HUES6 (cell line): ENCODE measurements at regions not wholly inside any gene's neighbourhood (a gene's known extent, or its start where the extent isn't known, plus 50 kb on each side); places are given as distances from the start of the nearest gene placed in this dataset.
A peak's percentile ranks its signal among the peaks of the same experiment; 100 is the strongest.
"Not testable (repeated sequence)": the region's sequence is repeated elsewhere in the genome, so short reads cannot be mapped to it uniquely, and the experiment has no call there.

Experiments used
- H3K27ac ChIP-seq: 2 replicates; pipeline ENCODE4 v1.7.0; 2013; ENCODE audit warnings: low read depth, mild to moderate bottlenecking, low read length, inconsistent platforms
- H3K27me3 ChIP-seq: 2 replicates; pipeline ENCODE4 v1.6.1; 2013; ENCODE audit warnings: low read length; ENCODE audit not compliant: control insufficient read depth, insufficient read depth
- H3K36me3 ChIP-seq: 2 replicates; pipeline ENCODE4 v1.6.1; 2013; ENCODE audit warnings: low read length; ENCODE audit not compliant: control insufficient read depth, insufficient read depth
- H3K4me1 ChIP-seq: 2 replicates; pipeline ENCODE4 v1.6.1; 2013; ENCODE audit warnings: low read length; ENCODE audit not compliant: control insufficient read depth, insufficient read depth
- H3K4me3 ChIP-seq: 2 replicates; pipeline ENCODE4 v1.5.1; 2013; ENCODE audit warnings: low read depth, low read length
- H3K9ac ChIP-seq: one replicate; pipeline ENCODE4 v1.6.1; 2013; ENCODE audit warnings: mild to moderate bottlenecking, low read length
- H3K9me3 ChIP-seq: 2 replicates; pipeline ENCODE4 v1.6.1; 2013; ENCODE audit warnings: low read depth, low read length; ENCODE audit not compliant: control insufficient read depth, insufficient read depth

- H3K9ac ChIP-seq: no peak overlapping the region
- no peaks in the 10 kb centered on the region for H3K36me3 ChIP-seq
- H3K4me1 ChIP-seq: peaks cover 30% of the 10 kb centered on the region
- H3K9me3 ChIP-seq: peaks cover 2% of the 10 kb centered on the region; the same call in 1 of the 2 replicates
- no peak overlapping the region for H3K27ac ChIP-seq
- H3K4me3 ChIP-seq: no peak overlapping the region
- H3K27me3 ChIP-seq: no peaks in the 10 kb centered on the region
Measured at GRCh38 chrX:18102006-18102405, 118.7 kb downstream of the BEND2 start.

DNA sequence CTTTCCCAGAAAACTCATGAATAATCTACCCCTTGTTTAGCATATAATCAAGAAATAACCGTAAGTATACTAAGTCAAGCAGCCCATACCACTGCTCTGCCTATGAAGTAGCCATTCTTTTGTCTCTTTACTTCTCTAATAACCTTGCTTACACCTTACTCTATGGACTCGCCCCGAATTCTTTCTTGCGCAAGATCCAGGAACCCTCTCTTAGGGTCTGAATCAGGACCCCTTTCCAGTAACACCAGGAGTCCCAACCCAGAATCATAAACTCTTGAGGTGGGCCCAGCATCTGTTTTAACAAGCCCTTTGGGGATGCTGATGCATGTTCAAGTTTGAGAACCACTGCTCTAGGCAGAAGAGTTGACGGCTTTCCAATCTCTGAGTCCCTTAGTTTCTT, 119.6 kb downstream of the BEND2 start:
- Histone ChIP-seq H3K27ac (no peak overlapping the region), H3K4me3 (no peak overlapping the region), H3K9ac (no peak overlapping the region), H3K36me3 (no peaks in the 10 kb centered on the region), H3K27me3 (no peaks in the 10 kb centered on the region), H3K9me3 (peaks cover 2% of the 10 kb centered on the region; the same call in 1 of the 2 replicates), H3K4me1 (peaks cover 39% of the 10 kb centered on the region)

GRCh38 chrX:18099745-18100144, 120.9 kb downstream of the BEND2 start:
- no peaks in the 10 kb centered on the region for H3K36me3 ChIP-seq
- H3K9ac ChIP-seq: no peak overlapping the region
- H3K4me1 ChIP-seq: peaks cover 42% of the 10 kb centered on the region
- no peak overlapping the region for H3K4me3 ChIP-seq
- H3K27me3 ChIP-seq: no peaks in the 10 kb centered on the region; the same call in 1 of the 2 replicates
- peaks cover 2% of the 10 kb centered on the region; the same call in 1 of the 2 replicates for H3K9me3 ChIP-seq
- H3K27ac ChIP-seq: no peak overlapping the region

GRCh38 chrX:18098763-18099162, 121.9 kb downstream of the BEND2 start:
- peak overlapping the region; percentile 55 for H3K4me3 ChIP-seq
- no peak overlapping the region for H3K27ac ChIP-seq

GRCh38 chrX:18076434-18076833, 144.3 kb downstream of the BEND2 start:
- Histone ChIP-seq H3K9me3 (peaks cover 3% of the 10 kb centered on the region; the same call in 1 of the 2 replicates), H3K27ac (no peak overlapping the region), H3K4me1 (peaks cover 14% of the 10 kb centered on the region), H3K4me3 (no peak overlapping the region), H3K27me3 (no peaks in the 10 kb centered on the region; the same call in 1 of the 2 replicates), H3K36me3 (no peaks in the 10 kb centered on the region), H3K9ac (no peak overlapping the region)

More at GRCh38 chrX:18098763-18099162, 121.9 kb downstream of the BEND2 start:
- peaks cover 2% of the 10 kb centered on the region; the same call in 1 of the 2 replicates for H3K9me3 ChIP-seq
- no peak overlapping the region for H3K9ac ChIP-seq
- peaks cover 42% of the 10 kb centered on the region for H3K4me1 ChIP-seq
- H3K27me3 ChIP-seq: no peaks in the 10 kb centered on the region; the same call in 1 of the 2 replicates
- no peaks in the 10 kb centered on the region for H3K36me3 ChIP-seq

DNA sequence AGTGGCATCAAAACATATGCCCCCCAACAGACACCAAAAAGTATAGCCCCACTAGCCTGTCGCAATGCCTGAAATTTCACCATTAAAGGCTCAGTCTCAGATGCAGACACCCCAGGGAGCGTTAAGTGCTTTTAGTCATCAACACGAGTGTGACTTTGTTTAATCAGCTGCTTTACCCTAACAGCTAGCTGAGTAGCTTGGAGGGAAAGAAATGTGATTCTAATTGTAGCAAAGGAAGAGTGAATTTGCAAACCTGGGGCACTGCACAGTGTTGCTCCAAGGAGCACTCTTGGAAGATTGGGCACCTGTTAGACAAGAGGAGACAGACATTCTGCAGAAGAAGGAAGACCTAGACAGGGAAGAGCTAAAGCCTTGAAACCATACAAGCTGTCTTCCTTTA, 145.1 kb downstream of the BEND2 start:
- Histone ChIP-seq H3K36me3 (no peaks in the 10 kb centered on the region), H3K27me3 (no peaks in the 10 kb centered on the region; the same call in 1 of the 2 replicates), H3K9ac (no peak overlapping the region), H3K9me3 (peaks cover 3% of the 10 kb centered on the region; the same call in 1 of the 2 replicates), H3K4me1 (peaks cover 14% of the 10 kb centered on the region), H3K27ac (no peak overlapping the region), H3K4me3 (no peak overlapping the region)

DNA sequence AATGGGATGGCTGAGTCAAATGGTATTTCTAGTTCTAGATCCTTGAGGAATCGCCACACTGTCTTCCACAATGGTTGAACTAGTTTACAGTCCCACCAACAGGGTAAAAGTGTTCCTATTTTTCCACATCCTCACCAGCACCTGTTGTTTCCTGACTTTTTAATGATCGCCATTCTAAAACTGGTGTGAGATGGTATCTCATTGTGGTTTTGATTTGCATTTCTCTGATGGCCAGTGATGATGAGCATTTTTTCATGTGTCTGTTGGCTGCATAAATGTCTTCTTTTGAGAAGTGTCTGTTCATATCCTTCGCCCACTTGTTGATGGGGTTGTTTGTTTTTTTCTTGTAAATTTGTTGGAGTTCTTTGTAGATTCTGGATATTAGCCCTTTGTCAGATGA, 152.6 kb downstream of the BEND2 start:
- not testable (repeated sequence) for H3K36me3 ChIP-seq, H3K9me3 ChIP-seq, H3K27me3 ChIP-seq, H3K4me3 ChIP-seq, H3K27ac ChIP-seq, H3K9ac ChIP-seq
- H3K4me1 ChIP-seq: peaks cover 22% of the 10 kb centered on the region

- Histone ChIP-seq H3K9me3 (no peaks in the 10 kb centered on the region), H3K4me1 (peaks cover 23% of the 10 kb centered on the region), H3K27me3 (no peaks in the 10 kb centered on the region), H3K36me3 (no peaks in the 10 kb centered on the region), H3K27ac (no peak overlapping the region), H3K9ac (no peak overlapping the region), H3K4me3 (no peak overlapping the region)
Measured at GRCh38 chrX:18065956-18066355, 154.7 kb downstream of the BEND2 start.

GRCh38 chrX:18051690-18052089, 169.0 kb downstream of the BEND2 start:
- Histone ChIP-seq H3K27ac (no peak overlapping the region), H3K9ac (no peak overlapping the region), H3K4me1 (no peaks in the 10 kb centered on the region), H3K27me3 (no peaks in the 10 kb centered on the region; the same call in 1 of the 2 replicates), H3K9me3 (peaks cover 13% of the 10 kb centered on the region; the same call in 1 of the 2 replicates), H3K36me3 (no peaks in the 10 kb centered on the region; the same call in 1 of the 2 replicates), H3K4me3 (no peak overlapping the region)

DNA sequence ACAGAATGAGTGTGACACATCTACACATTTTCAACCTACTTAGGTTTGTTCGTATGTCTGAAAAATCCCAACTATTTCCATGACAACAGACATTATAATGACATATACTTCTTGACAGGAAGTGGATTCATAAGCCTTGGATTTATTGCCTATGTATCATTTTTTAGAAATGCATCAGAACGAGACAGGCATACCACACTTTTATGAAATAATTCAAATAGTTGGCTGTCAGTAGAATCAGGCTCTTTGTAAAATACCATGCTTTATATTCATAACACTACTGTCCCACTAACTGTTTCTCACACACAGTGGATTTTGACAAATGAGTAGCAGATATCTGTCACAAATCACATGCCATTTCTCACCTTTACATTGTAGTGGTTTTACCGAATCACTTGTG, 173.2 kb downstream of the BEND2 start:
- no peak overlapping the region for H3K4me3 ChIP-seq
- H3K4me1 ChIP-seq: no peaks in the 10 kb centered on the region
- H3K27me3 ChIP-seq: no peaks in the 10 kb centered on the region; the same call in 1 of the 2 replicates
- H3K9ac ChIP-seq: no peak overlapping the region
- H3K9me3 ChIP-seq: peaks cover 13% of the 10 kb centered on the region; the same call in 1 of the 2 replicates
- H3K27ac ChIP-seq: no peak overlapping the region
- no peaks in the 10 kb centered on the region; the same call in 1 of the 2 replicates for H3K36me3 ChIP-seq

DNA sequence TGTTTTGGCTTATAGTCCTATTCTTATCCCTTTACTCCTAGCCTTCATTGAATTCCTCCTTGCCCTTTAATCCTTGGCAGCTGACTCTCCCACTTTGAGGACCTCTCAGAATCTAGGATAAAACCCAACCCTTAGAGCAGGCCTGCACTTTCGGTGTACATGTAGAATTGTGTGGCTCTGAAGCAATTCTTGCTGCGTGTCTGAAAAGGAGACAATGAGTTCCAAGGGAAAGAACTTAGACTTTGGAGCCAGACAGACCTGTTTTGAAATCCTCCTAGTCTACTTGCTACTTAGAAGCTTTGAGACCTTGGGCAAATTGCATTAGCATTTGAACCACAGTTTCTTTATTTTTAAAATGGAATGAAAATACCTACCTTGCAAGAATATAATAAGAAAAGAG, 175.2 kb downstream of the BEND2 start:
- Histone ChIP-seq H3K27ac (no peak overlapping the region), H3K9ac (no peak overlapping the region), H3K27me3 (peaks cover 3% of the 10 kb centered on the region; the same call in 1 of the 2 replicates), H3K9me3 (peaks cover 10% of the 10 kb centered on the region; the same call in 1 of the 2 replicates), H3K36me3 (no peaks in the 10 kb centered on the region; the same call in 1 of the 2 replicates), H3K4me3 (no peak overlapping the region), H3K4me1 (no peaks in the 10 kb centered on the region)
